ENCODE measurements at regions not wholly inside any gene's neighbourhood (a gene's known extent, or its start where the extent isn't known, plus 50 kb on each side); places are given as distances from the start of the nearest gene placed in this dataset.

DNA sequence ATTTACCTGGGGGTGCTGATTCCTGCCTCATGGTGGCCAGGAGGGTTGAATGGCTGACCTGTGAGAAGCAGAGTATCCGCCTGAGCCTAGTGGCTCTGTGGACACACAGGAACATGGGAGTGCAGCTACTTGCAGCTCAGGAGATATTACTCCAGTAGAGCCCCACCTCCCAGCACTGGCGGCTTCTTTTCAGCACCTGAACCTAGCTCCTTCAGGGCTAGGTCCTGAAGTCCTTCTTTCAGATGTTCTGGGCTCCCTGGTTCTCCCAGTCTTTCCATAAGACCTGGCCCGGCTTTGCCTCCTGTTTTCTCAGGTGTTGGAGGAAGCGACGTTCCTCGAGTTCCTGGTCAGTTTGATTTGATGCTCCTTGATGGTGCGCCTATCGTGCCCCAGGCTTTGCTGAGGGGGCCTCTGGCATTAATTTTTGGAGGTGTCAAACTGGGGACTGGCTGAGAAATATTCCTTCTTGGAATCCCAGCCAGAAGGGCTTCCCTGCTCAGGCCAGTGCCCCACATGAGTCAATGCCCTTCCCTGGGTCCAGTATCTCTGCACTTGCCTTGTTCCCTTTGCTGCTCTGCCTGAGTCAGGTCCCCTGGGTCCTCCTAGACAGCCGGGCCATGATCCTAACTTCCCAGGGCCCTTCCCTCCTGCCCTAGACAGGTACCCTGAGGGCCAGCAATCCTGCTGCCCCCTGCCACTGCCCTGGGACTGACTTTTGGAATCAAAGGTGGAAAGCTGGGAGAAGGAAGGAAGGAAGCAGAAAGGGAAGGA, 110.7 kb upstream of the HAAO start:
- TF ChIP-seq, protein P1, sequence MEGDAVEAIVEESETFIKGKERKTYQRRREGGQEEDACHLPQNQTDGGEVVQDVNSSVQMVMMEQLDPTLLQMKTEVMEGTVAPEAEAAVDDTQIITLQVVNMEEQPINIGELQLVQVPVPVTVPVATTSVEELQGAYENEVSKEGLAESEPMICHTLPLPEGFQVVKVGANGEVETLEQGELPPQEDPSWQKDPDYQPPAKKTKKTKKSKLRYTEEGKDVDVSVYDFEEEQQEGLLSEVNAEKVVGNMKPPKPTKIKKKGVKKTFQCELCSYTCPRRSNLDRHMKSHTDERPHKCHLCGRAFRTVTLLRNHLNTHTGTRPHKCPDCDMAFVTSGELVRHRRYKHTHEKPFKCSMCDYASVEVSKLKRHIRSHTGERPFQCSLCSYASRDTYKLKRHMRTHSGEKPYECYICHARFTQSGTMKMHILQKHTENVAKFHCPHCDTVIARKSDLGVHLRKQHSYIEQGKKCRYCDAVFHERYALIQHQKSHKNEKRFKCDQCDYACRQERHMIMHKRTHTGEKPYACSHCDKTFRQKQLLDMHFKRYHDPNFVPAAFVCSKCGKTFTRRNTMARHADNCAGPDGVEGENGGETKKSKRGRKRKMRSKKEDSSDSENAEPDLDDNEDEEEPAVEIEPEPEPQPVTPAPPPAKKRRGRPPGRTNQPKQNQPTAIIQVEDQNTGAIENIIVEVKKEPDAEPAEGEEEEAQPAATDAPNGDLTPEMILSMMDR (conservative IDR thresholded peaks at IDR 0.05 in 1 of 2, IDR thresholded peaks at IDR 0.05 in 1 of 2; ENCODE audit: low read depth in 1 of 2, low read length in 2 of 2) = no peak
- no peak for TF ChIP-seq EZH2 (IDR thresholded peaks at IDR 0.05; ENCODE audit: low read length, missing control alignments)

All from fibroblast of lung (primary cell).